PC-3 (cell line): ENCODE measurements at regions not wholly inside any gene's neighbourhood (a gene's known extent, or its start where the extent isn't known, plus 50 kb on each side); places are given as distances from the start of the nearest gene placed in this dataset.

Source experiments
- EZH2 ChIP-seq: fragments of 300-600 bp; sonication (generic); IDR thresholded peaks from one replicate; pipeline ENCODE4 v1.6.1; 2017; ENCODE audit warnings: antibody characterized with exemption, mild to moderate bottlenecking, low read length; ENCODE audit not compliant: unreplicated experiment
- TF ChIP-seq, protein P1 (sequence below): fragments of 300-600 bp; sonication (generic); conservative IDR thresholded peaks from 2 replicates; pipeline ENCODE4 v1.5.1; 2017; ENCODE audit warnings: antibody characterized with exemption, low read depth, mild to moderate bottlenecking, low read length

DNA sequence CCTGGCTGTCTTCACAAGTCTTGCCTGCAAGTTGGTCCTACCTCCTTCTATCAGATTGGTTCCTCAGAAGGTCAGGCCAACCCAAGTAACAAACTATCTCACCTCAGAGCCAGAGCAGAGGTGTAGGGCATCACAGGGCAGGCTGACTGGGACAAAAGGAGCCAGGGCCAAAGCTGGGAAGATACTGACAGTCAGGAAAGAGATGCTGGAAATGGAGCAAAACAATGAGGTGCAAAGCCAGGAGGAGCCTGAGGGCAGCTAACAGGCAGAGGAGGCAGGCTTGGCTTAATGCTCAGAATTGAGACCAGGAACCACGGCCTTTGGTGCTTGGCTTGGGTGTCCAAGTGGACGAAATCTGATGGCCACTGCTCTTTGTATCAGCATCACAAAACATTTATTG lies 68.4 kb upstream of the PNMA1 start:
- TF ChIP-seq, protein P1, sequence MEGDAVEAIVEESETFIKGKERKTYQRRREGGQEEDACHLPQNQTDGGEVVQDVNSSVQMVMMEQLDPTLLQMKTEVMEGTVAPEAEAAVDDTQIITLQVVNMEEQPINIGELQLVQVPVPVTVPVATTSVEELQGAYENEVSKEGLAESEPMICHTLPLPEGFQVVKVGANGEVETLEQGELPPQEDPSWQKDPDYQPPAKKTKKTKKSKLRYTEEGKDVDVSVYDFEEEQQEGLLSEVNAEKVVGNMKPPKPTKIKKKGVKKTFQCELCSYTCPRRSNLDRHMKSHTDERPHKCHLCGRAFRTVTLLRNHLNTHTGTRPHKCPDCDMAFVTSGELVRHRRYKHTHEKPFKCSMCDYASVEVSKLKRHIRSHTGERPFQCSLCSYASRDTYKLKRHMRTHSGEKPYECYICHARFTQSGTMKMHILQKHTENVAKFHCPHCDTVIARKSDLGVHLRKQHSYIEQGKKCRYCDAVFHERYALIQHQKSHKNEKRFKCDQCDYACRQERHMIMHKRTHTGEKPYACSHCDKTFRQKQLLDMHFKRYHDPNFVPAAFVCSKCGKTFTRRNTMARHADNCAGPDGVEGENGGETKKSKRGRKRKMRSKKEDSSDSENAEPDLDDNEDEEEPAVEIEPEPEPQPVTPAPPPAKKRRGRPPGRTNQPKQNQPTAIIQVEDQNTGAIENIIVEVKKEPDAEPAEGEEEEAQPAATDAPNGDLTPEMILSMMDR = no peak
- TF ChIP-seq EZH2 = no peak
